Left lung (tissue), 4 donors: ENCODE measurements at regions not wholly inside any gene's neighbourhood (a gene's known extent, or its start where the extent isn't known, plus 50 kb on each side); places are given as distances from the start of the nearest gene placed in this dataset.

Experiments used
- ATAC-seq: fragments of 200-7000 bp; cut with Tn5 transposase; one replicate; pipeline ENCODE4 v1.9.1; 2020; ENCODE audit warnings: moderate library complexity
- DNase-seq, 4 donors: peaks; one replicate each; pipeline ENCODE4 v3.0.0-alpha.2; 2013 to 2020
- H3K27ac ChIP-seq, 2 donors: fragments of 200-600 bp; sonication (generic) in 1 of 2; one replicate each; pipeline versions ENCODE4 v1.5.0 to v1.8.0; 2020 to 2021
- H3K27me3 ChIP-seq, 2 donors: fragments of 200-600 bp; sonication (generic) in 1 of 2; one replicate each; pipeline versions ENCODE4 v1.5.0 to v1.8.0; 2020 to 2021
- H3K36me3 ChIP-seq, 2 donors: fragments of 200-600 bp; sonication (generic) in 1 of 2; one replicate each; pipeline versions ENCODE4 v1.5.0 to v1.8.0; 2020 to 2021
- H3K4me1 ChIP-seq, 2 donors: fragments of 200-600 bp; one replicate each; pipeline ENCODE4 v1.8.0; 2021
- H3K4me3 ChIP-seq, 2 donors: fragments of 200-600 bp; sonication (generic) in 1 of 2; one replicate each; pipeline versions ENCODE4 v1.5.0 to v1.8.0; 2020 to 2021; ENCODE audit warnings: mild to moderate bottlenecking in 1 of 2
- H3K9me3 ChIP-seq, 2 donors: fragments of 200-600 bp; sonication (generic) in 1 of 2; one replicate each; pipeline versions ENCODE4 v1.5.0 to v1.8.0; 2020 to 2021
- intact Hi-C, 2 donors: fragments of 100-400 bp; cut with DNase I; formaldehyde crosslinking; loops; one replicate each; pipeline versions ENCODE4 v1.11.2 to v1.14.2; 2022
- TF ChIP-seq, protein P1 (sequence below), 2 donors: fragments of 200-600 bp; sonication (generic) in 1 of 2; IDR thresholded peaks; one replicate each; pipeline versions ENCODE4 v1.5.0 to v1.8.0; 2021; ENCODE audit warnings: antibody characterized with exemption in 2 of 2
- donor health status: DM: no; HTN: yes; CAD: no.
- donor health status: DM: no; HTN: no; CAD: no.

GRCh38 chr1:30232288-30232899 is 491.0 kb downstream of the MATN1 start:
- peaks cover 0 to 16% of the 10 kb centered on the region in 2 donors for H3K27me3 ChIP-seq
- no peak overlapping the region for H3K4me3 ChIP-seq
- DNase-seq (peak in 1 of 4 donors; percentile 3), ATAC-seq (peak; percentile 85)
- intact Hi-C loops, result no loop called here
- TF ChIP-seq, protein P1, sequence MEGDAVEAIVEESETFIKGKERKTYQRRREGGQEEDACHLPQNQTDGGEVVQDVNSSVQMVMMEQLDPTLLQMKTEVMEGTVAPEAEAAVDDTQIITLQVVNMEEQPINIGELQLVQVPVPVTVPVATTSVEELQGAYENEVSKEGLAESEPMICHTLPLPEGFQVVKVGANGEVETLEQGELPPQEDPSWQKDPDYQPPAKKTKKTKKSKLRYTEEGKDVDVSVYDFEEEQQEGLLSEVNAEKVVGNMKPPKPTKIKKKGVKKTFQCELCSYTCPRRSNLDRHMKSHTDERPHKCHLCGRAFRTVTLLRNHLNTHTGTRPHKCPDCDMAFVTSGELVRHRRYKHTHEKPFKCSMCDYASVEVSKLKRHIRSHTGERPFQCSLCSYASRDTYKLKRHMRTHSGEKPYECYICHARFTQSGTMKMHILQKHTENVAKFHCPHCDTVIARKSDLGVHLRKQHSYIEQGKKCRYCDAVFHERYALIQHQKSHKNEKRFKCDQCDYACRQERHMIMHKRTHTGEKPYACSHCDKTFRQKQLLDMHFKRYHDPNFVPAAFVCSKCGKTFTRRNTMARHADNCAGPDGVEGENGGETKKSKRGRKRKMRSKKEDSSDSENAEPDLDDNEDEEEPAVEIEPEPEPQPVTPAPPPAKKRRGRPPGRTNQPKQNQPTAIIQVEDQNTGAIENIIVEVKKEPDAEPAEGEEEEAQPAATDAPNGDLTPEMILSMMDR (IDR thresholded peaks at IDR 0.05), result peak; percentile 40 to 49
- H3K9me3 ChIP-seq, result no peaks in the 10 kb centered on the region
- H3K4me1 ChIP-seq, result no peaks in the 10 kb centered on the region
- H3K27ac ChIP-seq, result no peak overlapping the region
- no peaks in the 10 kb centered on the region for H3K36me3 ChIP-seq

DNA sequence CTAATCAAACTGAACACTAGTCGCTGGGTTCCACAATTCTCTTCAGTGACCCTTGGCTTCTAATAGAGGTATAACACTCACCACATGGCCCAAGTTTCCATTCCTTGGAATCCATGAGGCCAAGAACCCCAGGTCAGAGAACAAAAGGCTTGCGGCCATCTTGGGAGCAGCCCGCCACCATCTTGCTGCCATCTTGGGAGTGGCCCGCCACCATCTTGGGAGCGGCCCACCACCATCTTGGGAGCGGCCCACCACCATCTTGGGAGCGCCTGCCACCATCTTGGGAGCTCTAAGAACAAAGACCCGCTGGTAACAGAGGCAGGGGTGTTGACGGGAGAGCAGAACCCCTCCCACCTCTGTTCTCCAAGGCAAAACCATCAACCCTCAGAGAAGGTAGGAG is 493.4 kb downstream of the MATN1 start:
- Histone ChIP-seq H3K36me3 (no peaks in the 10 kb centered on the region), H3K4me3 (no peak overlapping the region), H3K27me3 (peaks cover 0 to 20% of the 10 kb centered on the region in 2 donors), H3K9me3 (no peaks in the 10 kb centered on the region), H3K4me1 (no peaks in the 10 kb centered on the region), H3K27ac (no peak overlapping the region)
- ATAC-seq (no peak), DNase-seq (no peak)
- TF ChIP-seq, protein P1 (IDR thresholded peaks at IDR 0.05), result no peak
- intact Hi-C loops, result no loop called here

GRCh38 chr1:30229557-30229956 is 493.8 kb downstream of the MATN1 start:
- peak in 1 of 4 donors; percentile 15 for DNase-seq
- TF ChIP-seq, protein P1 (IDR thresholded peaks at IDR 0.05), result no peak
- intact Hi-C loops, result no loop called here
- Histone ChIP-seq H3K27me3 (peaks cover 0 to 24% of the 10 kb centered on the region in 2 donors), H3K9me3 (no peaks in the 10 kb centered on the region), H3K36me3 (no peaks in the 10 kb centered on the region), H3K4me3 (no peak overlapping the region), H3K27ac (no peak overlapping the region), H3K4me1 (no peaks in the 10 kb centered on the region)
- ATAC-seq, result no peak

DNA sequence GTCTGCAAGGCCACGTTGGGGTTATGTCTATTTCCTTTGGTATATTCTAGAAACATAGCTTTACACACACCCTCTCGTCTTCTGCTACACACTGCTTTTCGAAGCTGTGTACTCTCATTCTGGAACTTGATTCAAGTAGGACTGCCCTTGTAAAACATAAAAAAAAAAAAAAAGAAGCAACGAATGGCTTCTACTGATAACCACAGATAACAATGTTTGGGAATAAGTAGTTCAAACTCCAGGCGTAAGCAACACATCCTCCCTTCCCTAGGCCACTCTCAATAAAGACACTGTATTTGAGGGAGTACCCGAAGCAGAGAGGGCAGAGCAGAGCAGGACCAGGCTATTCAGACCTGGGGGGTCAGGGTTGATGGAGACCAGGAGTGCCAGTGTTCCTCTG is 496.7 kb downstream of the MATN1 start:
- no peaks in the 10 kb centered on the region for H3K36me3 ChIP-seq
- H3K27ac ChIP-seq, result no peak overlapping the region
- no peaks in the 10 kb centered on the region for H3K9me3 ChIP-seq
- DNase-seq (no peak), ATAC-seq (no peak)
- TF ChIP-seq, protein P1 (IDR thresholded peaks at IDR 0.05), result no peak
- H3K27me3 ChIP-seq, result peaks cover 0 to 18% of the 10 kb centered on the region in 2 donors
- H3K4me1 ChIP-seq, result no peaks in the 10 kb centered on the region
- intact Hi-C loops, result no loop called here
- H3K4me3 ChIP-seq, result no peak overlapping the region

GRCh38 chr1:30225357-30225756 is 498.0 kb downstream of the MATN1 start:
- no peaks in the 10 kb centered on the region for H3K4me1 ChIP-seq
- TF ChIP-seq, protein P1 (IDR thresholded peaks at IDR 0.05), result no peak
- H3K9me3 ChIP-seq, result no peaks in the 10 kb centered on the region
- H3K27me3 ChIP-seq, result peaks cover 0 to 18% of the 10 kb centered on the region in 2 donors
- no peak for ATAC-seq
- no peak overlapping the region for H3K4me3 ChIP-seq
- no peak overlapping the region for H3K27ac ChIP-seq
- intact Hi-C loops, result no loop called here
- H3K36me3 ChIP-seq, result no peaks in the 10 kb centered on the region
- DNase-seq, result no peak
